ENCODE measurements at regions not wholly inside any gene's neighbourhood (a gene's known extent, or its start where the extent isn't known, plus 50 kb on each side); places are given as distances from the start of the nearest gene placed in this dataset.
"Not testable (repeated sequence)": the region's sequence is repeated elsewhere in the genome, so short reads cannot be mapped to it uniquely, and the experiment has no call there.

DNA sequence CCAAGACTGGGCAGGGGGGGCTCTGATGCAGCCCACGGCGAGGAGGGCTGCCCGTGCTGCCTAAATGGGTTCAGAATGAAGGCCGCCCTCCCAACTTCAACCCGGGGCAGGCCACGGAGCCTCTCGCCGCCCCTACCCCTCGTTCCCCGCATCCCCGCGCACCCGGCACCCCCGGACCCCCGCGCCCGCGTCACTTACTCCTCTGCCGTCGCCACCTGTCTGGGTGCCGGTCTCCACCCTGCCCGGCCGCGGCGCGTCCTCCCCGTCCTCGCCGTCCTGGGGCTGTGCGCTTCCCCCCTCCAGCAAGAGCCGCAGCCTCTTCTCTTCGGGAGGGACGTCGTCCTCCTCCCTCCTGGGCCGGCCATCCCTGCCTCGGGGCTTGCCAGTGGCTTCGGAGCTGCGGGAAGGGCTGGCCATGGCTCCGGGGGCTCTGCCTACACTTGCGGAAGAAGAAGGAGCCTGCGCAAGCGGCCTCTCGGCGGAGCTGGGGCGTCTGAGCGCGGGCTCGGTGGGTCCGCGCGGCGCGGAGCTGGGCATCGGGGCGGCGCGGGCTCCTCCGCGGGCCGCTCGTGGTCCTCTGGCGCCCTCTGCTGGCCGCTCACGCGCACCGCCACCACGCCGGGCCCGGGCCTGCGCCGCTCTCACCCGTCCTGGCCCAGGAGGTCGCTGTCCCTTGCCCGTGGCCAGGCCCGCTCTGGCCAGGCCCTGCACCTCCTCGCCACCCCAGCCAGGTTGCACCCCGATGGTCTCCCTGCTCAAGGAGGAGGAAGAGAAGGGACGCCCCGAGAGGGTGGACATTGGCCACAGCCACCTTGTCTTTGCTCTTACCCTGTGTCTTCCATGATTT is 59.3 kb upstream of the CLEC6A start:
- DNase-seq = peak; percentile 23

DNA sequence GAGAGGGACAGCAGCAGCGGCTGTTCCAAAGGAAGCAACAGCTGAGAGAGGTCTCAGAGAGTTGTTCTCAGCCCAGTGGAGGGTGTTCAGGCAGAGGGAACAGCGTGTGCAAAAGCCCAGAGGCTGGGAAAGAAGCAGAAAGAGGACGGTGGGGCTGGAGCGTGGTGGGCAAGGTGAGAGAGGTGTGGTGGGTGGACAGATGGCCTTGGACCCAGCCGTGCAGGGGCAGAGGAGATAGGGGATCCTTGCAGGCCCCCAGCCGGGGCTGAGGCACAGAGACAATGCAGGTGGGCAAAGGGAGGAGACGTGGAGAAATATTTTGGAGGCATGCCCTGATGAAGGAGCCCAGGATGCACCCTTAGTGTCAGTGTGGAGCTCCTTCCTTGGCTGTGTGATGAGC is 58.4 kb upstream of the CLEC6A start:
- not testable (repeated sequence) for DNase-seq

GRCh38 chr12:8399496-8400034 is 56.2 kb upstream of the CLEC6A start:
- DNase-seq = not testable (repeated sequence)

- not testable (repeated sequence) for DNase-seq
Measured at GRCh38 chr12:8403834-8404233, 51.9 kb upstream of the CLEC6A start.

- DNase-seq = not testable (repeated sequence)
Measured at GRCh38 chr12:8404341-8404740, 51.4 kb upstream of the CLEC6A start.

Measured in NCI-H69 (cell line).